ENCODE measurements at regions not wholly inside any gene's neighbourhood (a gene's known extent, or its start where the extent isn't known, plus 50 kb on each side); places are given as distances from the start of the nearest gene placed in this dataset.

GRCh38 chr15:70272565-70273355 lies 175.0 kb upstream of the TLE3 start:
- DNase-seq (ENCODE audit: low spot score), result no peak
- in situ Hi-C loops (cut with HindIII; ENCODE audit: low sequenced_read_pairs), result no loop called here

DNA sequence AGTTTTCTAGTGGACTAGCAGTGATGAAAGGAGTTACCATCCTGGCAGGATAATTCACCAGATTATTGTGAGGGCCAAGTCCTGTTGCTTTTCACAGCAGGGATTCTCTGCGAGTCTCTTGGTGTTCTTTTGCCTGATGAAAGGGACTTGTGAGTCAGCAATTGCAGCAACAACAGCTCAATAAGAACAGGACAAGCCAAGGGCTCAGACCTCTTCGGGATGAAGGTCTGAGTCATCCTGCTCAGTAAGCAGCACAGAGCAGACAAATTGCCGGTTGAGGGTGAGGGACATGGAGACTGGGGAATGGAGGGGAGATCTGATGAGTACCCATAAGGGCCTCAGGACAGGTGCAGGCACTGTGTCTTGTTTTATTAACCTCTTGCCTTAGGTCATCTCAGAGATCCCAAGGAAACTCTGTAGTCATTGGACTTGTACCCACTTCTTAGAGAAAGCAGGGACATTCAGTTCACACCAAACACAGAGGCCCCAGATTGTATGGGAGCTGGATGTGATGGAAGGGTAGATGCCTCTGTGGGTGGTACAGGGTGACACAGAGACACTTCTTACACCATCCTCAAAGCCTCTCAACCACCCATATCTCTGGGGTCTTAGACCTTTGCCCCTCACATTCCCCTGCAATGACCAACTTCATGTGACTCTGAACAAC lies 173.8 kb upstream of the TLE3 start:
- in situ Hi-C loops (cut with HindIII; ENCODE audit: low sequenced_read_pairs), result no loop called here

GRCh38 chr15:70270752-70271111 lies 173.0 kb upstream of the TLE3 start:
- no peak for DNase-seq (ENCODE audit: low spot score)
- in situ Hi-C loops (cut with HindIII; ENCODE audit: low sequenced_read_pairs), result no loop called here

More for the DNA sequence above, 173.8 kb upstream of the TLE3 start:
- peak; percentile 10 for DNase-seq (ENCODE audit: low spot score)

DNA sequence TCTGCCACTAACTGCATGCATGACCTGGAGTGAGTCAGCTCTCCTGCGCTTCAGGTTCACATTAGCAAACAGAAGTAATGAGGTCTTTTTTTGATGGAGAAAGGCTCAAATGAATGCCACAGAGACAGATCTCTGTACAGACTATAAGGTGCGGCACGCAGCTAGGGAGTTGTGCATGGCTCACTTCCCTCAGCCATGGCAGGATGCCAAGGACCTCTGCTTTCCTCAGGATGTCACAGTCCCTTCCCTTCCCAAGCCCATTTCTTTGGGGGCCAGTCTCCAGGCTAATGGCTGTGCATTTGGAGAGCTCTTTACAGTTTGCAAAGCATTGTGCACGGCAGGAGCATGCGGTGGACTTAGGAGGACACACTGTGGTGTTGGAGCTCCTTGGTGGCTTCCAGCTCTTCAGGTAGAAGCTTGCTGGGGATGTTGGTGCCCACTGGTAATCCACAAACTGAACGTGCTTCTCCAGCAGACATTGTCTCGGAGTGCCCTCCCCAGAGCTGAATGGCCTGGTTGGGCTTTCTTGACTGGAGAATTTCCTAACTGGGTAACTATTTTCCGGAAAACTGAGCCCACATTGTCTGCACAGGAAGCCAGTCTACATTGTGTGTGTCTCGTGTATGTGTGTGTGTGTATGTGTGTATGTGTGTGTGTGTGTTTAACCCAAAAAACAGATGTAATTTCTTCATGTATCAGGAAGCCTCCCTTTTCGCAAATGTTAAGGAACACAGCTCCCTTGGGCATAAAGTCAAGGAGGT lies 172.5 kb upstream of the TLE3 start:
- DNase-seq (ENCODE audit: low spot score), result no peak
- in situ Hi-C loops (cut with HindIII; ENCODE audit: low sequenced_read_pairs), result no loop called here

DNA sequence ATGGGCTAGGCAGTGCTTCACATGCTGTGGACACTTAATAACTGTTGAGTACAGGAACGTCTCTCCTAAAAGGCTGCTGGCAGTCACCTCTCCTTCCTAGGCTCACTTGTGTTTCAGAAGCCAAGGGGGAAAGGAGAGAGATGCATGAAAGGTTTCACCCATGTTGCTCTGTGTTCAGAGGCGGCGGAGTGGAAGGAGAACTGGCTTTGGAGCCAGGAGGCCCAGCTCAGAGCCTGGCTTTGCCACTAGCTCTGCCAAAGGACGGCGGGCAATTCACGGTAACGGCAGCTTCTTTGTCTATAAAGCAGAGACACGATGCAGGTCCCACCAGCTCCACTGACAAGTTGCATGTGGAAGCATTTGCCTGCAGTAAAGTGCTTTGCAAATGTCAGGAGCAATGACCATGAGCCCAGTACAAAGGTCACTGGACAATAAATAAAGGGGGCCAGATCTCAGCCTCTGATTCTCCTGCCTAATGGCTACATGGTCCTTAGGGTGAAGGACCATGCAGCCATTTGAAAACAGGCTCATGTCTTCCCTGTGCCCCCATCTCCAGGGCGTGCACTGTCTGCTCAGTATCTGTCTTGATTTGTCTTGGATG lies 171.7 kb upstream of the TLE3 start:
- no peak for DNase-seq (ENCODE audit: low spot score)
- in situ Hi-C loops (cut with HindIII; ENCODE audit: low sequenced_read_pairs), result no loop called here

DNA sequence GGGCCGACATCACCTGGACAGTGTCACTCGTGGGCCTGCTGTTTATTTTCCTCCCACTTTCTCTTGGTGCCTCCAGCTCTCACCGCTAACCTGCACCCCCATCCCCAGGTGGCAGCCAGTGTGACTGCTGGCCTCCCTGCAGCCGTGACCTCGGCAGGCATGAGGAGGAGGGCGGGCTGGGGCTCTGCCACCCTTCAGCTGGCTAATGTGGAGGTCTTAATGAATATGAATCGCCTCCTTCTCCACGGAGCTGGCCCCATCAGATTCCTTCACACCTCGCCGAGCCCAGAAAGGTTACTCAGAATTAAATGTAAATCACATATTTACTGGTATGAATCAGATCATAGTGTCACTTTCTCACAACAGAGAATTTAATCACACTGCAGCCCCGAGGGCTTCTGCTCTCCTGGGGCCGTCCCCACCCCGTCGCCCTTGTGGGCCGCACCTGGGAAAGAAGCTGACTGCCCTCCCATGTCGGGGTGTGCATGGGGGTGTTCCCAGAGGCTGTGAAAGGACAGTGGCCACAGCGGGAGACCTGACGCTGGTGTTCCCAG lies 171.1 kb upstream of the TLE3 start:
- in situ Hi-C loops (cut with HindIII; ENCODE audit: low sequenced_read_pairs), result no loop called here
- no peak for DNase-seq (ENCODE audit: low spot score)

DNA sequence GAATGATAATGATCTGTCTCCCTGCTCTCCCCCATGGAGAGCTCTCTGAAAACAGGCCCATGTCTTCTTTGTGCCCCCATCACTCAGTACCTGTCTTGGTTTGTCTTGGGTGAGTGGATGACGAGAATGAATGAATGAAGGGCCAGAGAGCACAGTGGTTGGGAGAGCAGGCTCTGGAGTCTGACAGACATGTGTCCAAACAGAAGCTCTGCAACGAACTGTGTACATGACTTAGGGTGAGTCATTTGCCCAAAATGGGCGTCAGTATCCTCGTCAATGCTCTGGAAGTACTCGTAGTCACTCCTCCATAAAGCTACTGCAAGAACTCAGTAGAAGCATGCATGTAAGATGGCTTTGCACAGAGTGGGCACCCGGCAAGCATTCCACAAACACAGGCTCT lies 170.2 kb upstream of the TLE3 start:
- in situ Hi-C loops (cut with HindIII; ENCODE audit: low sequenced_read_pairs), result no loop called here
- DNase-seq (ENCODE audit: low spot score), result no peak

DNA sequence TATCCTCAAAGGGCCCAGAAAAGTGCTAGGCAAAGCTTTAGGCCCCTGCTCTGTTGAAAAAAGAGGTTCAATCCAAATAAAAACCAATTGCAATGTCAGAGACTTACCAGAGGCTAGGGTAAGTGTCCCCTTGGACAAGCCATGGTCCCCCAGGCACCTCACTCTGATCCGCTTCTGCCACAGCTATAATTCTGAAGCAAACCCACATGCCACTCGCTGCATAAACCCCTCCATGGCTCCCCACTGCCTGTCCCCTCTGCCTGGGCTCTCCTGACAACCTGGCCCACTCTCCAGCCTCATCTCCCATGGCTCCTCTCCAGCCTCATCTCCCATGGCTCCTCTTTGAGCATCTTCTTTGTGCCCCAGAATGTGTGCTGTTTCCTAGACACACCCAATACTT lies 169.6 kb upstream of the TLE3 start:
- no peak for DNase-seq (ENCODE audit: low spot score)
- in situ Hi-C loops (cut with HindIII; ENCODE audit: low sequenced_read_pairs), result no loop called here

DNA sequence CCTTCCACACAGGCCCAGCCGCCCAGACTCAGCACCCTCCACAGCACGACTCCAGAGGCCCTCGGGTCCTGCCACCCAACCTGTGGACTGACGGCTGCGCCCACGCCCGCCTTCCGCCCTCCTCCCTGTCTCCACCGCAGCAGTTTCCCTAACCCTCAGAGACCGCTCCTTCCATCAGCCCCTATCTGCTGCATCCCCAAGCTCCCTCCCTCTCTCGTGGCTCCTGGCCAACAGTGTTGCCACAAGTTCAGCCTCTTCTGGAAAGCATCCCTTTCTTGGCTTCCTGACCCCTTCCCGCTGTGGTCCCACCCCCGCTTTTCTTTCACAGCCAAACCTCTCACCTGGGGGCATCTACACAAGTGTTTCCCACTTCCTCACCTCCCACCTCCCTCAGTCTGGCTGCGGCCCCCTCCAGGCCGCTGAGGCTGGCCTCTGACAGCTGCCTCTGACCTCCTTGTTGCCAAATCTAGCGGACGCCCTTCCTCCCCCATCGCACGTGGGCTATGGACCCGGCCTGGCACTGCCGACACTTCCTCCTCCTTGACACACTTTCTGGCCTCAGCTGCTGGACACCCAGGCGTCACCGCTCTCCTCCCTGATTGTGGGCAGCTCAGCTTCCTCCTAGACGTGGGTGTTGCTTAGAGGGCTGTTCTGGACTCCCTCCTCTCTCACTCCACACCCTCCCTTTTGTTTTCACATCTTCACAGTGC lies 168.8 kb upstream of the TLE3 start:
- in situ Hi-C loops (cut with HindIII; ENCODE audit: low sequenced_read_pairs), result no loop called here

DNA sequence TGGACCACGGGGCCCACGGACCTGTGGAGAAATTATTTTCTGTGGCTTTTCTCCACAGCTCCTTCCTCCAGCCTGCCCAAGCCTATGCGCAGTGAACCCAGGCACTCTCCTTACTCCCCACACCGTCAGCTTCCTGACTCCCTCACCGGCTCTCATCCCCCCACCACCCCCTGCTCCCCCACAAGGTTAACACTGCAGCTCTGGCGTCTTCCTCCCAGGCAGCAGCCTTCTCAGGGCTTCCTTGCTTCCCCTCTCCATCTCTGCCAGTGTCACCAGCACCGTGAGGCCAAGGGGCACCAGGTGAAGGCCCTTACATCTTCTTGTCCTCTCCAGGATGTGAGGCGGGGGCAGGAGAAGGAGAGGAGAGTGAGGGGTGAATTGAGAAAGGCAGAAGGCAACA lies 168.3 kb upstream of the TLE3 start:
- no peak for DNase-seq (ENCODE audit: low spot score)
- in situ Hi-C loops (cut with HindIII; ENCODE audit: low sequenced_read_pairs), result no loop called here

More for the DNA sequence above, 168.8 kb upstream of the TLE3 start:
- no peak for DNase-seq (ENCODE audit: low spot score)

GRCh38 chr15:70265466-70265978 lies 167.8 kb upstream of the TLE3 start:
- no peak for DNase-seq (ENCODE audit: low spot score)

GRCh38 chr15:70264738-70265465 lies 167.2 kb upstream of the TLE3 start:
- no peak for DNase-seq (ENCODE audit: low spot score)
- in situ Hi-C loops (cut with HindIII; ENCODE audit: low sequenced_read_pairs), result no loop called here

More at GRCh38 chr15:70265466-70265978, 167.8 kb upstream of the TLE3 start:
- in situ Hi-C loops (cut with HindIII; ENCODE audit: low sequenced_read_pairs), result no loop called here

DNA sequence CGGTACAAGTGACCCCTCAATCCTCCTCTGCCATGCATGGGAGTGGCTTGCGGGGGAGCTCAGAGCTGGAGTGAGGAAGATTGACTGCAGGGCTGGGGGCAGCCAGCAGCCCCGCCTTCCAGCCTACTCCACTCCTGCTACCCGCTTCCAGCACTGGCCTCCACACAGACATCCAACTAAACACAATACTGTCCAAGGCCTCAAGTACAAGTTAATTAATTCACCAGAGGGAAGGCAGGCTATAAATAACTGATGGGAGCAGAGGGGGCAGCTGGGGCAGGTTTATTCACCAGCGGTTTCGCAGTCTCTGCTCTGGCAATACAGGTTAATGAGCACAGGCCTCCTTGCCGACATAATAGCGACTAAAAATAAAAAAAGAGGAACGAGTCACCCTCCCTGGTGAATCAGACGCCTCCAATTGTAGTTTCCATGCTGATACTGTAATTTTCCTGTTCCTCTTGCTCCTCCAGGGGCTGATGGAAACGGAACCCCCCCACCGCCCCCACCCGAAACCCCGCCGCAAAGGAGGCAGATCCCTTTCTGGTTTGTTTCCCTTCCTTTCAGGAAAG lies 166.4 kb upstream of the TLE3 start:
- in situ Hi-C loops (cut with HindIII; ENCODE audit: low sequenced_read_pairs), result no loop called here
- DNase-seq (ENCODE audit: low spot score), result no peak

- in situ Hi-C loops (cut with HindIII; ENCODE audit: low sequenced_read_pairs), result no loop called here
- no peak for DNase-seq (ENCODE audit: low spot score)
Measured at GRCh38 chr15:70262591-70263274, 165.0 kb upstream of the TLE3 start.

- in situ Hi-C loops (cut with HindIII; ENCODE audit: low sequenced_read_pairs), result no loop called here
- DNase-seq (ENCODE audit: low spot score), result no peak
Measured at GRCh38 chr15:70262171-70262570, 164.5 kb upstream of the TLE3 start.

DNA sequence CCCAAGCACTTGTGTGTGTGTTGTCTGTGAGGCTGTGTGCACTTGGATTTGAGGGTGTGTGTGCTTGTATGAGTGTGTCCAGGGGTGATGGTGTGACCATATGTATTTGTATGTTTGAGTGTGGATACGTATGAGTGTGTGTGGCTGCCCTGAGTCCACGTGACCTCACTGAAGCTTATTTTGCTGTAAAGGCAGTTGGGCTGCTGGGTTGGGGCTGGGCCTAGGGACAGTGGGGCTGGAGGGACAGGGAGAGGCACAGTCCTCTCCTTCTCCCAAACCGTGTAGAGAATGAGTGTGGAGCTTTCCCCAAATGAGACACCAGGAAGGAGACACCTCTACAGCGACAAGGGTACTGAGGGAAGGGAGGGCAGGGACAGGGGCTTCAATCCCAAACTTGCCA lies 163.4 kb upstream of the TLE3 start:
- in situ Hi-C loops (cut with HindIII; ENCODE audit: low sequenced_read_pairs), result no loop called here
- no peak for DNase-seq (ENCODE audit: low spot score)

DNA sequence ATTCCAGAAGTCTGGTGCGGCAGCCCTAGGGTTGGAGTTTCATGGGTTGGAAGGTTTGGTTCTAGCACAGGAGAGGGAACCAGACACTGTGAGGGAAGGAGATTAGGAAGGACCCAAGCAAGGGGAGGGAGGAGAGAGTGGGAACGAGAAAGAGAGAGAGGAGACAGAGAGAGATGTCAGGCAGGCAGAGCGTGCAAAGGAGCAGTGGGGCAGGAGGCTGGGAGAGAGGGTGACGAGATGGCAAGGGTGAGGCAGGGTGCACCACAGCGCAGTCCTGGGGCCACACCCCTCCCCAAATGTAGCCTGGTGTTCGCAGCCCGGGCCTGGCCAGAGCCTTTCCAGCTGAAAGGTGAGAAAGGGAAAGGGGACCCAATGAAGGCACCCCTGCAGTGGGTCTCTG lies 162.9 kb upstream of the TLE3 start:
- in situ Hi-C loops (cut with HindIII; ENCODE audit: low sequenced_read_pairs), result no loop called here
- DNase-seq (ENCODE audit: low spot score), result no peak

All from G401 (cell line).